ENCODE measurements at regions not wholly inside any gene's neighbourhood (a gene's known extent, or its start where the extent isn't known, plus 50 kb on each side); places are given as distances from the start of the nearest gene placed in this dataset.

- no peak for FAIRE-seq
- TF ChIP-seq TAF1 (IDR thresholded peaks at IDR 0.05; ENCODE audit: low read depth, low read length) (no peak), POU2F2 (IDR thresholded peaks at IDR 0.05; ENCODE audit: low read depth, low read length) (no peak), PAX5 (IDR thresholded peaks at IDR 0.05; ENCODE audit: insufficient read depth, low read length, severe bottlenecking) (no peak), POLR2AphosphoS5 (IDR thresholded peaks at IDR 0.05; ENCODE audit: low read depth, low read length) (no peak), POLR2A (IDR thresholded peaks at IDR 0.05; ENCODE audit: low read depth, low read length) (no peak), SPI1 (IDR thresholded peaks at IDR 0.05; ENCODE audit: low read depth, low read length) (no peak)
- DNase-seq (ENCODE audit: insufficient read length, low spot score): no peak
Observed at GRCh38 chr10:112006407-112006806, 177.2 kb downstream of the GPAM start.

GRCh38 chr10:112006831-112007230 lies 176.7 kb downstream of the GPAM start:
- no peak for FAIRE-seq
- DNase-seq (ENCODE audit: insufficient read length, low spot score): no peak
- TF ChIP-seq SPI1 (IDR thresholded peaks at IDR 0.05; ENCODE audit: low read depth, low read length) (no peak), TAF1 (IDR thresholded peaks at IDR 0.05; ENCODE audit: low read depth, low read length) (no peak), POLR2AphosphoS5 (IDR thresholded peaks at IDR 0.05; ENCODE audit: low read depth, low read length) (no peak), PAX5 (IDR thresholded peaks at IDR 0.05; ENCODE audit: insufficient read depth, low read length, severe bottlenecking) (no peak), POLR2A (IDR thresholded peaks at IDR 0.05; ENCODE audit: low read depth, low read length) (no peak), POU2F2 (IDR thresholded peaks at IDR 0.05; ENCODE audit: low read depth, low read length) (no peak)

- TF ChIP-seq POU2F2 (IDR thresholded peaks at IDR 0.05; ENCODE audit: low read depth, low read length): no peak
- no peak for TF ChIP-seq POLR2A (IDR thresholded peaks at IDR 0.05; ENCODE audit: low read depth, low read length)
- TF ChIP-seq POLR2AphosphoS5 (IDR thresholded peaks at IDR 0.05; ENCODE audit: low read depth, low read length): no peak
- TF ChIP-seq TAF1 (IDR thresholded peaks at IDR 0.05; ENCODE audit: low read depth, low read length): no peak
- TF ChIP-seq PAX5 (IDR thresholded peaks at IDR 0.05; ENCODE audit: insufficient read depth, low read length, severe bottlenecking): no peak
- TF ChIP-seq SPI1 (IDR thresholded peaks at IDR 0.05; ENCODE audit: low read depth, low read length): no peak
- no peak for DNase-seq (ENCODE audit: insufficient read length, low spot score)
- no peak for FAIRE-seq
Observed at GRCh38 chr10:112022196-112022595, 161.4 kb downstream of the GPAM start.

GRCh38 chr10:112024079-112024478 lies 159.5 kb downstream of the GPAM start:
- TF ChIP-seq PAX5 (IDR thresholded peaks at IDR 0.05; ENCODE audit: insufficient read depth, low read length, severe bottlenecking): no peak
- TF ChIP-seq POU2F2 (IDR thresholded peaks at IDR 0.05; ENCODE audit: low read depth, low read length): no peak
- no peak for TF ChIP-seq POLR2AphosphoS5 (IDR thresholded peaks at IDR 0.05; ENCODE audit: low read depth, low read length)
- no peak for TF ChIP-seq TAF1 (IDR thresholded peaks at IDR 0.05; ENCODE audit: low read depth, low read length)
- TF ChIP-seq SPI1 (IDR thresholded peaks at IDR 0.05; ENCODE audit: low read depth, low read length): no peak
- TF ChIP-seq POLR2A (IDR thresholded peaks at IDR 0.05; ENCODE audit: low read depth, low read length): no peak
- no peak for FAIRE-seq
- no peak for DNase-seq (ENCODE audit: insufficient read length, low spot score)

GRCh38 chr10:112025228-112025627 lies 158.3 kb downstream of the GPAM start:
- no peak for DNase-seq (ENCODE audit: insufficient read length, low spot score)
- TF ChIP-seq POU2F2 (IDR thresholded peaks at IDR 0.05; ENCODE audit: low read depth, low read length) (no peak), TAF1 (IDR thresholded peaks at IDR 0.05; ENCODE audit: low read depth, low read length) (no peak), PAX5 (IDR thresholded peaks at IDR 0.05; ENCODE audit: insufficient read depth, low read length, severe bottlenecking) (no peak), SPI1 (IDR thresholded peaks at IDR 0.05; ENCODE audit: low read depth, low read length) (no peak), POLR2A (IDR thresholded peaks at IDR 0.05; ENCODE audit: low read depth, low read length) (no peak), POLR2AphosphoS5 (IDR thresholded peaks at IDR 0.05; ENCODE audit: low read depth, low read length) (no peak)
- FAIRE-seq: no peak

GRCh38 chr10:112026438-112026837 lies 157.1 kb downstream of the GPAM start:
- FAIRE-seq (no peak), DNase-seq (ENCODE audit: insufficient read length, low spot score) (no peak)
- TF ChIP-seq POLR2AphosphoS5 (IDR thresholded peaks at IDR 0.05; ENCODE audit: low read depth, low read length): no peak
- TF ChIP-seq TAF1 (IDR thresholded peaks at IDR 0.05; ENCODE audit: low read depth, low read length): no peak
- TF ChIP-seq POLR2A (IDR thresholded peaks at IDR 0.05; ENCODE audit: low read depth, low read length): no peak

- TF ChIP-seq POLR2A (IDR thresholded peaks at IDR 0.05; ENCODE audit: low read depth, low read length) (no peak), SPI1 (IDR thresholded peaks at IDR 0.05; ENCODE audit: low read depth, low read length) (no peak), POU2F2 (IDR thresholded peaks at IDR 0.05; ENCODE audit: low read depth, low read length) (no peak), PAX5 (IDR thresholded peaks at IDR 0.05; ENCODE audit: insufficient read depth, low read length, severe bottlenecking) (no peak), TAF1 (IDR thresholded peaks at IDR 0.05; ENCODE audit: low read depth, low read length) (no peak), POLR2AphosphoS5 (IDR thresholded peaks at IDR 0.05; ENCODE audit: low read depth, low read length) (no peak)
- no peak for FAIRE-seq
- no peak for DNase-seq (ENCODE audit: insufficient read length, low spot score)
Observed at GRCh38 chr10:112027731-112028280, 155.8 kb downstream of the GPAM start.

- FAIRE-seq (no peak), DNase-seq (ENCODE audit: insufficient read length, low spot score) (no peak)
- TF ChIP-seq SPI1 (IDR thresholded peaks at IDR 0.05; ENCODE audit: low read depth, low read length) (no peak), POU2F2 (IDR thresholded peaks at IDR 0.05; ENCODE audit: low read depth, low read length) (no peak), TAF1 (IDR thresholded peaks at IDR 0.05; ENCODE audit: low read depth, low read length) (no peak), POLR2A (IDR thresholded peaks at IDR 0.05; ENCODE audit: low read depth, low read length) (no peak), POLR2AphosphoS5 (IDR thresholded peaks at IDR 0.05; ENCODE audit: low read depth, low read length) (no peak), PAX5 (IDR thresholded peaks at IDR 0.05; ENCODE audit: insufficient read depth, low read length, severe bottlenecking) (no peak)
Observed at GRCh38 chr10:112030431-112030830, 153.1 kb downstream of the GPAM start.

GRCh38 chr10:112039823-112040222 lies 143.7 kb downstream of the GPAM start:
- DNase-seq (ENCODE audit: insufficient read length, low spot score): no peak
- TF ChIP-seq POU2F2 (IDR thresholded peaks at IDR 0.05; ENCODE audit: low read depth, low read length) (no peak), POLR2A (IDR thresholded peaks at IDR 0.05; ENCODE audit: low read depth, low read length) (no peak), POLR2AphosphoS5 (IDR thresholded peaks at IDR 0.05; ENCODE audit: low read depth, low read length) (no peak), TAF1 (IDR thresholded peaks at IDR 0.05; ENCODE audit: low read depth, low read length) (no peak), SPI1 (IDR thresholded peaks at IDR 0.05; ENCODE audit: low read depth, low read length) (no peak), PAX5 (IDR thresholded peaks at IDR 0.05; ENCODE audit: insufficient read depth, low read length, severe bottlenecking) (no peak)
- no peak for FAIRE-seq

GRCh38 chr10:112040696-112041095 lies 142.9 kb downstream of the GPAM start:
- TF ChIP-seq POLR2AphosphoS5 (IDR thresholded peaks at IDR 0.05; ENCODE audit: low read depth, low read length) (no peak), SPI1 (IDR thresholded peaks at IDR 0.05; ENCODE audit: low read depth, low read length) (no peak), POU2F2 (IDR thresholded peaks at IDR 0.05; ENCODE audit: low read depth, low read length) (no peak), TAF1 (IDR thresholded peaks at IDR 0.05; ENCODE audit: low read depth, low read length) (no peak), PAX5 (IDR thresholded peaks at IDR 0.05; ENCODE audit: insufficient read depth, low read length, severe bottlenecking) (no peak), POLR2A (IDR thresholded peaks at IDR 0.05; ENCODE audit: low read depth, low read length) (no peak)
- DNase-seq (ENCODE audit: insufficient read length, low spot score) (no peak), FAIRE-seq (no peak)

Measured in GM12891 (cell line).